HEK293 (cell line): ENCODE measurements at regions not wholly inside any gene's neighbourhood (a gene's known extent, or its start where the extent isn't known, plus 50 kb on each side); places are given as distances from the start of the nearest gene placed in this dataset.

Source experiments
- CTCF ChIA-PET: fragments of 350-600 bp; formaldehyde crosslinking; extraction: SDS; loops from one replicate; lab custom pipeline; 2021; ENCODE audit warnings: antibody characterized with exemption; lab: Yijun Ruan, JAX
- POLR2A ChIA-PET: fragments of 300-600 bp; formaldehyde crosslinking; extraction: SDS; loops from one replicate; lab custom pipeline; 2020; ENCODE audit warnings: antibody characterized with exemption, inconsistent platforms; lab: Yijun Ruan, JAX
- H3K27ac ChIP-seq: fragments of 200-500 bp; sonication (Bioruptor generic); 2 replicates; pipeline ENCODE4 v1.5.1; 2014; ENCODE audit warnings: low read depth, low read length, control low read depth, inconsistent platforms; ENCODE audit errors: extremely low read depth
- H3K36me3 ChIP-seq, 2 experiments: fragments of 200-500 bp in 1 of 2; sonication (Bioruptor generic) in 1 of 2; 1 replicate in 1 of 2; 2 replicates in 1 of 2; pipeline ENCODE4 v1.5.1; 2014 to 2017; ENCODE audit warnings: inconsistent platforms in 2 of 2, low read length in 2 of 2; ENCODE audit not compliant: control insufficient read depth in 2 of 2, insufficient read depth in 1 of 2
- H3K4me1 ChIP-seq: fragments of 200-500 bp; sonication (Bioruptor generic); 2 replicates; pipeline ENCODE4 v1.5.1; 2014; ENCODE audit warnings: mild to moderate bottlenecking, low read length, inconsistent platforms; ENCODE audit not compliant: control insufficient read depth, insufficient read depth
- H3K4me3 ChIP-seq: 2 replicates; pipeline ENCODE4 v1.5.1; 2011; ENCODE audit warnings: low read depth, mild to moderate bottlenecking, control low read depth, low read length, moderate library complexity
- H3K9me3 ChIP-seq: fragments of 200-500 bp; sonication (Bioruptor generic); 2 replicates; pipeline ENCODE4 v1.5.1; 2014; ENCODE audit warnings: low read depth, low read length, inconsistent platforms; ENCODE audit not compliant: control insufficient read depth, insufficient read depth
- BCL11B ChIP-seq: fragments of 450-650 bp; formaldehyde crosslinking; IDR thresholded peaks from 2 replicates; pipeline ENCODE4 v1.5.1; 2016; ENCODE audit warnings: low read depth, missing biosample characterization, missing genetic modification characterization
- EGR2 ChIP-seq: fragments of 450-650 bp; formaldehyde crosslinking; IDR thresholded peaks from 2 replicates; pipeline ENCODE4 v1.5.1; 2016; ENCODE audit warnings: low read depth, missing biosample characterization, missing genetic modification characterization
- KLF7 ChIP-seq: fragments of 450-650 bp; formaldehyde crosslinking; IDR thresholded peaks from 2 replicates; pipeline ENCODE4 v1.5.1; 2016; ENCODE audit warnings: missing biosample characterization, missing genetic modification characterization, borderline replicate concordance
- MZF1 ChIP-seq: fragments of 450-650 bp; formaldehyde crosslinking; IDR thresholded peaks from 2 replicates; pipeline ENCODE4 v1.5.1; 2017; ENCODE audit warnings: missing biosample characterization, missing genetic modification characterization, borderline replicate concordance
- PRDM2 ChIP-seq: fragments of 450-650 bp; formaldehyde crosslinking; IDR thresholded peaks from 2 replicates; pipeline ENCODE4 v1.5.1; 2016; ENCODE audit warnings: missing biosample characterization, missing genetic modification characterization, borderline replicate concordance
- ZBTB48 ChIP-seq: fragments of 450-650 bp; formaldehyde crosslinking; IDR thresholded peaks from 2 replicates; pipeline ENCODE4 v1.5.1; 2016; ENCODE audit warnings: missing biosample characterization, missing genetic modification characterization
- ZNF211 ChIP-seq: fragments of 450-650 bp; formaldehyde crosslinking; IDR thresholded peaks from 2 replicates; pipeline ENCODE4 v1.5.1; 2016; ENCODE audit warnings: low read depth, missing biosample characterization, missing genetic modification characterization
- ZNF24 ChIP-seq: fragments of 450-650 bp; formaldehyde crosslinking; IDR thresholded peaks from 2 replicates; pipeline ENCODE4 v1.5.1; 2016; ENCODE audit warnings: missing biosample characterization, missing genetic modification characterization
- ZNF292 ChIP-seq: fragments of 450-650 bp; formaldehyde crosslinking; IDR thresholded peaks from 2 replicates; pipeline ENCODE4 v1.5.1; 2016; ENCODE audit warnings: low read depth, missing biosample characterization, missing genetic modification characterization, borderline replicate concordance
- ZNF433 ChIP-seq: fragments of 450-650 bp; formaldehyde crosslinking; IDR thresholded peaks from 2 replicates; pipeline ENCODE4 v1.5.1; 2016; ENCODE audit warnings: missing biosample characterization, missing genetic modification characterization, low read depth
- ZNF510 ChIP-seq: fragments of 450-650 bp; formaldehyde crosslinking; IDR thresholded peaks from 2 replicates; pipeline ENCODE4 v1.5.1; 2018; ENCODE audit warnings: mild to moderate bottlenecking, missing genetic modification characterization, missing biosample characterization; ENCODE audit not compliant: insufficient replicate concordance
- ZNF518A ChIP-seq: fragments of 450-650 bp; formaldehyde crosslinking; conservative IDR thresholded peaks from 2 replicates; pipeline ENCODE4 v1.5.1; 2016; ENCODE audit warnings: low read depth, missing biosample characterization, missing genetic modification characterization
- ZNF548 ChIP-seq: fragments of 450-650 bp; formaldehyde crosslinking; IDR thresholded peaks from 2 replicates; pipeline ENCODE4 v1.5.1; 2016; ENCODE audit warnings: missing biosample characterization, missing genetic modification characterization
- ZNF596 ChIP-seq: fragments of 450-650 bp; IDR thresholded peaks from 2 replicates; pipeline ENCODE4 v1.5.0; 2018; ENCODE audit warnings: missing biosample characterization, mild to moderate bottlenecking, missing genetic modification characterization, moderate library complexity
- ZNF639 ChIP-seq: fragments of 450-650 bp; formaldehyde crosslinking; IDR thresholded peaks from 2 replicates; pipeline ENCODE4 v1.5.1; 2016; ENCODE audit warnings: missing biosample characterization, missing genetic modification characterization
- ZNF701 ChIP-seq: fragments of 450-650 bp; formaldehyde crosslinking; IDR thresholded peaks from 2 replicates; pipeline ENCODE4 v1.5.1; 2016; ENCODE audit warnings: missing biosample characterization, missing genetic modification characterization
- ZNF768 ChIP-seq: fragments of 450-650 bp; formaldehyde crosslinking; IDR thresholded peaks from 2 replicates; pipeline ENCODE4 v1.5.1; 2018; ENCODE audit warnings: missing biosample characterization, mild to moderate bottlenecking, missing genetic modification characterization
- ZNF837 ChIP-seq: fragments of 450-650 bp; formaldehyde crosslinking; IDR thresholded peaks from 2 replicates; pipeline ENCODE4 v1.5.1; 2016; ENCODE audit warnings: missing biosample characterization, missing genetic modification characterization
- ZSCAN23 ChIP-seq: fragments of 450-650 bp; formaldehyde crosslinking; IDR thresholded peaks from 2 replicates; pipeline ENCODE4 v1.5.1; 2016; ENCODE audit warnings: missing biosample characterization, missing genetic modification characterization

GRCh38 chr18:47313901-47314300, 62.4 kb upstream of the SKOR2 start:
- H3K4me3 ChIP-seq, result no peak overlapping the region
- H3K9me3 ChIP-seq, result no peaks in the 10 kb centered on the region
- H3K36me3 ChIP-seq, result no peaks in the 10 kb centered on the region
- CTCF ChIA-PET, result no interaction called here
- no peak overlapping the region for H3K27ac ChIP-seq
- H3K4me1 ChIP-seq, result no peaks in the 10 kb centered on the region
- TF ChIP-seq ZNF510 (tag by site-specific recombination) (no peak), ZNF518A (no peak), ZSCAN23 (no peak), EGR2 (tag by site-specific recombination) (no peak), PRDM2 (tag by site-specific recombination) (no peak), ZNF211 (no peak), MZF1 (tag by site-specific recombination) (no peak), ZNF433 (tag by site-specific recombination) (no peak), ZNF701 (tag by site-specific recombination) (no peak), ZBTB48 (tag by site-specific recombination) (no peak), ZNF837 (tag by site-specific recombination) (no peak), ZNF292 (no peak), ZNF639 (tag by site-specific recombination) (no peak), KLF7 (no peak), BCL11B (tag by site-specific recombination) (no peak), ZNF548 (tag by site-specific recombination) (no peak), ZNF24 (no peak), ZNF768 (tag by site-specific recombination) (no peak), ZNF596 (tag by site-specific recombination) (no peak)
- POLR2A ChIA-PET, result no interaction called here
